ENCODE measurements at regions not wholly inside any gene's neighbourhood (a gene's known extent, or its start where the extent isn't known, plus 50 kb on each side); places are given as distances from the start of the nearest gene placed in this dataset.

- H3K4me3 Mint-ChIP-seq = no peak overlapping the region
- no peaks in the 10 kb centered on the region for H3K27me3 Mint-ChIP-seq
- DNase-seq (ENCODE audit: low spot score in 2 of 2) (no peak), ATAC-seq (replicated peaks; ENCODE audit: extremely low read depth, poor library complexity, severe bottlenecking) (no peak)
- H3K36me3 Mint-ChIP-seq (ENCODE audit: insufficient read depth) = no peaks in the 10 kb centered on the region
- no peaks in the 10 kb centered on the region for H3K9me3 Mint-ChIP-seq
- no peak overlapping the region for H3K27ac Mint-ChIP-seq (ENCODE audit: low read depth)
- H3K4me1 Mint-ChIP-seq = peaks cover 9% of the 10 kb centered on the region
These were observed 195.2 kb upstream of the CRY1 start for GRCh38 chr12:107288414-107289127.

GRCh38 chr12:107291018-107291417 lies 197.7 kb upstream of the CRY1 start:
- DNase-seq (ENCODE audit: low spot score in 2 of 2) (no peak), ATAC-seq (replicated peaks; ENCODE audit: extremely low read depth, poor library complexity, severe bottlenecking) (no peak)
- Mint-ChIP-seq H3K9me3 (no peaks in the 10 kb centered on the region), H3K4me3 (no peak overlapping the region), H3K27ac (ENCODE audit: low read depth) (no peak overlapping the region), H3K4me1 (peaks cover 9% of the 10 kb centered on the region), H3K27me3 (peaks cover 9% of the 10 kb centered on the region), H3K36me3 (ENCODE audit: insufficient read depth) (no peaks in the 10 kb centered on the region)

GRCh38 chr12:107296681-107297089 lies 203.3 kb upstream of the CRY1 start:
- Mint-ChIP-seq H3K4me3 (no peak overlapping the region), H3K36me3 (ENCODE audit: insufficient read depth) (no peaks in the 10 kb centered on the region), H3K27me3 (peaks cover 9% of the 10 kb centered on the region), H3K4me1 (peaks cover 7% of the 10 kb centered on the region), H3K27ac (ENCODE audit: low read depth) (no peak overlapping the region), H3K9me3 (no peaks in the 10 kb centered on the region)
- DNase-seq (ENCODE audit: low spot score in 2 of 2) (no peak), ATAC-seq (replicated peaks; ENCODE audit: extremely low read depth, poor library complexity, severe bottlenecking) (no peak)

- Mint-ChIP-seq H3K27me3 (peaks cover 12% of the 10 kb centered on the region), H3K9me3 (no peaks in the 10 kb centered on the region), H3K36me3 (ENCODE audit: insufficient read depth) (no peaks in the 10 kb centered on the region), H3K27ac (ENCODE audit: low read depth) (no peak overlapping the region), H3K4me3 (no peak overlapping the region), H3K4me1 (no peaks in the 10 kb centered on the region)
- ATAC-seq (replicated peaks; ENCODE audit: extremely low read depth, poor library complexity, severe bottlenecking) = no peak
- no peak for DNase-seq (ENCODE audit: low spot score in 2 of 2)
These were observed 209.4 kb upstream of the CRY1 start for GRCh38 chr12:107302649-107303341.

- H3K36me3 Mint-ChIP-seq (ENCODE audit: insufficient read depth) = no peaks in the 10 kb centered on the region
- no peak for ATAC-seq (replicated peaks; ENCODE audit: extremely low read depth, poor library complexity, severe bottlenecking)
These were observed 211.5 kb upstream of the CRY1 start for GRCh38 chr12:107304588-107305532.

GRCh38 chr12:107306141-107306659 lies 212.9 kb upstream of the CRY1 start:
- no peaks in the 10 kb centered on the region for H3K9me3 Mint-ChIP-seq

More at GRCh38 chr12:107304588-107305532, 211.5 kb upstream of the CRY1 start:
- H3K4me3 Mint-ChIP-seq = no peak overlapping the region
- peaks cover 18% of the 10 kb centered on the region for H3K4me1 Mint-ChIP-seq
- no peak overlapping the region for H3K27ac Mint-ChIP-seq (ENCODE audit: low read depth)
- peaks cover 33% of the 10 kb centered on the region for H3K27me3 Mint-ChIP-seq
- H3K9me3 Mint-ChIP-seq = no peaks in the 10 kb centered on the region
- DNase-seq (ENCODE audit: low spot score in 2 of 2) = no peak

GRCh38 chr12:107308310-107308709 lies 215.0 kb upstream of the CRY1 start:
- ATAC-seq (replicated peaks; ENCODE audit: extremely low read depth, poor library complexity, severe bottlenecking) (no peak), DNase-seq (ENCODE audit: low spot score in 2 of 2) (no peak)
- Mint-ChIP-seq H3K36me3 (ENCODE audit: insufficient read depth) (no peaks in the 10 kb centered on the region), H3K27me3 (peaks cover 45% of the 10 kb centered on the region), H3K4me3 (no peak overlapping the region), H3K27ac (ENCODE audit: low read depth) (no peak overlapping the region), H3K9me3 (no peaks in the 10 kb centered on the region), H3K4me1 (peaks cover 19% of the 10 kb centered on the region)

More at GRCh38 chr12:107306141-107306659, 212.9 kb upstream of the CRY1 start:
- Mint-ChIP-seq H3K4me1 (peaks cover 19% of the 10 kb centered on the region), H3K27me3 (peaks cover 38% of the 10 kb centered on the region), H3K27ac (ENCODE audit: low read depth) (peak overlapping the region; percentile 38), H3K4me3 (no peak overlapping the region), H3K36me3 (ENCODE audit: insufficient read depth) (no peaks in the 10 kb centered on the region)
- no peak for DNase-seq (ENCODE audit: low spot score in 2 of 2)
- ATAC-seq (replicated peaks; ENCODE audit: extremely low read depth, poor library complexity, severe bottlenecking) = no peak

- H3K4me3 Mint-ChIP-seq = no peak overlapping the region
These were observed 215.7 kb upstream of the CRY1 start for GRCh38 chr12:107309020-107309419.

GRCh38 chr12:107310621-107311020 lies 217.3 kb upstream of the CRY1 start:
- no peaks in the 10 kb centered on the region for H3K36me3 Mint-ChIP-seq (ENCODE audit: insufficient read depth)

More at GRCh38 chr12:107309020-107309419, 215.7 kb upstream of the CRY1 start:
- no peaks in the 10 kb centered on the region for H3K36me3 Mint-ChIP-seq (ENCODE audit: insufficient read depth)
- H3K27me3 Mint-ChIP-seq = peaks cover 47% of the 10 kb centered on the region
- H3K27ac Mint-ChIP-seq (ENCODE audit: low read depth) = no peak overlapping the region
- DNase-seq (ENCODE audit: low spot score in 2 of 2) = no peak
- H3K9me3 Mint-ChIP-seq = no peaks in the 10 kb centered on the region
- ATAC-seq (replicated peaks; ENCODE audit: extremely low read depth, poor library complexity, severe bottlenecking) = peak; percentile 68
- peaks cover 19% of the 10 kb centered on the region for H3K4me1 Mint-ChIP-seq

GRCh38 chr12:107311682-107312081 lies 218.3 kb upstream of the CRY1 start:
- H3K36me3 Mint-ChIP-seq (ENCODE audit: insufficient read depth) = no peaks in the 10 kb centered on the region
- DNase-seq (ENCODE audit: low spot score in 2 of 2) (no peak), ATAC-seq (replicated peaks; ENCODE audit: extremely low read depth, poor library complexity, severe bottlenecking) (no peak)
- peaks cover 45% of the 10 kb centered on the region for H3K27me3 Mint-ChIP-seq
- H3K4me1 Mint-ChIP-seq = peaks cover 19% of the 10 kb centered on the region
- no peak overlapping the region for H3K27ac Mint-ChIP-seq (ENCODE audit: low read depth)
- no peaks in the 10 kb centered on the region for H3K9me3 Mint-ChIP-seq
- H3K4me3 Mint-ChIP-seq = no peak overlapping the region

More at GRCh38 chr12:107310621-107311020, 217.3 kb upstream of the CRY1 start:
- H3K4me3 Mint-ChIP-seq = no peak overlapping the region
- H3K9me3 Mint-ChIP-seq = no peaks in the 10 kb centered on the region
- peaks cover 55% of the 10 kb centered on the region for H3K27me3 Mint-ChIP-seq
- no peak overlapping the region for H3K27ac Mint-ChIP-seq (ENCODE audit: low read depth)
- no peak for ATAC-seq (replicated peaks; ENCODE audit: extremely low read depth, poor library complexity, severe bottlenecking)
- H3K4me1 Mint-ChIP-seq = peaks cover 19% of the 10 kb centered on the region
- DNase-seq (ENCODE audit: low spot score in 2 of 2) = no peak

GRCh38 chr12:107317751-107318555 lies 224.6 kb upstream of the CRY1 start:
- no peak overlapping the region for H3K27ac Mint-ChIP-seq (ENCODE audit: low read depth)
- H3K27me3 Mint-ChIP-seq = peaks cover 32% of the 10 kb centered on the region
- DNase-seq (ENCODE audit: low spot score in 2 of 2) (peak; percentile 54 to 66), ATAC-seq (replicated peaks; ENCODE audit: extremely low read depth, poor library complexity, severe bottlenecking) (peak; percentile 68)
- peaks cover 19% of the 10 kb centered on the region for H3K36me3 Mint-ChIP-seq (ENCODE audit: insufficient read depth)
- no peaks in the 10 kb centered on the region for H3K9me3 Mint-ChIP-seq
- H3K4me1 Mint-ChIP-seq = peaks cover 34% of the 10 kb centered on the region
- peak overlapping the region; percentile 82 for H3K4me3 Mint-ChIP-seq

GRCh38 chr12:107318556-107318805 lies 225.1 kb upstream of the CRY1 start:
- H3K4me1 Mint-ChIP-seq = peaks cover 34% of the 10 kb centered on the region
- DNase-seq (ENCODE audit: low spot score in 2 of 2) = no peak
- H3K4me3 Mint-ChIP-seq = peak overlapping the region; percentile 82
- peaks cover 19% of the 10 kb centered on the region for H3K36me3 Mint-ChIP-seq (ENCODE audit: insufficient read depth)
- no peak for ATAC-seq (replicated peaks; ENCODE audit: extremely low read depth, poor library complexity, severe bottlenecking)
- peaks cover 32% of the 10 kb centered on the region for H3K27me3 Mint-ChIP-seq
- no peaks in the 10 kb centered on the region for H3K9me3 Mint-ChIP-seq
- peak overlapping the region; percentile 38 for H3K27ac Mint-ChIP-seq (ENCODE audit: low read depth)

All from central memory CD8-positive, alpha-beta T cell (primary cell).